Neural crest cell (in vitro differentiated cells): ENCODE measurements at regions not wholly inside any gene's neighbourhood (a gene's known extent, or its start where the extent isn't known, plus 50 kb on each side); places are given as distances from the start of the nearest gene placed in this dataset.
"Not testable (repeated sequence)": the region's sequence is repeated elsewhere in the genome, so short reads cannot be mapped to it uniquely, and the experiment has no call there.

Experiments used
- DNase-seq: peaks from one replicate; pipeline ENCODE4 v3.0.0; 2021; ENCODE audit warnings: low read depth, mixed read lengths, low spot score
- H3K27ac Mint-ChIP-seq: one replicate; pipeline ENCODE4 v1.8.0; 2021; ENCODE audit warnings: mild to moderate bottlenecking, mixed read lengths; ENCODE audit not compliant: unreplicated experiment
- H3K27me3 Mint-ChIP-seq: 2 replicates; pipeline ENCODE4 v1.8.0; 2021; ENCODE audit warnings: low read depth, mild to moderate bottlenecking, mixed read lengths
- H3K36me3 Mint-ChIP-seq: 2 replicates; pipeline ENCODE4 v1.8.0; 2021; ENCODE audit warnings: low read depth, mild to moderate bottlenecking, mixed read lengths
- H3K4me1 Mint-ChIP-seq: 2 replicates; pipeline ENCODE4 v1.8.0; 2021; ENCODE audit warnings: mixed read lengths
- H3K4me3 Mint-ChIP-seq: one replicate; pipeline ENCODE4 v1.8.0; 2021; ENCODE audit warnings: mild to moderate bottlenecking, mixed read lengths
- H3K9me3 Mint-ChIP-seq: 2 replicates; pipeline ENCODE4 v1.8.0; 2021; ENCODE audit warnings: mixed read lengths
- CTCF ChIP-seq: fragments of 200-600 bp; sonication (generic); conservative IDR thresholded peaks from 2 replicates; pipeline ENCODE4 v1.5.0; 2021; ENCODE audit warnings: antibody characterized with exemption, mild to moderate bottlenecking

- Mint-ChIP-seq H3K27ac (no peak overlapping the region), H3K27me3 (no peaks in the 10 kb centered on the region), H3K36me3 (peaks cover 7% of the 10 kb centered on the region), H3K4me3 (no peak overlapping the region), H3K9me3 (peaks cover 7% of the 10 kb centered on the region), H3K4me1 (no peaks in the 10 kb centered on the region)
- no peak for DNase-seq
- no peak for TF ChIP-seq CTCF
Measured at GRCh38 chr2:67103157-67103556, 294.0 kb upstream of the ETAA1 start.

- H3K27ac Mint-ChIP-seq = no peak overlapping the region
- H3K27me3 Mint-ChIP-seq = no peaks in the 10 kb centered on the region
- no peaks in the 10 kb centered on the region for H3K4me1 Mint-ChIP-seq
- TF ChIP-seq CTCF = no peak
- H3K9me3 Mint-ChIP-seq = peaks cover 5% of the 10 kb centered on the region
- no peak overlapping the region for H3K4me3 Mint-ChIP-seq
- peaks cover 5% of the 10 kb centered on the region for H3K36me3 Mint-ChIP-seq
- DNase-seq = no peak
Measured at GRCh38 chr2:67108231-67108630, 288.9 kb upstream of the ETAA1 start.

- TF ChIP-seq CTCF = no peak
- Mint-ChIP-seq H3K27ac (no peak overlapping the region), H3K4me1 (peaks cover 8% of the 10 kb centered on the region), H3K27me3 (no peaks in the 10 kb centered on the region), H3K4me3 (no peak overlapping the region), H3K36me3 (peaks cover 8% of the 10 kb centered on the region), H3K9me3 (peaks cover 7% of the 10 kb centered on the region)
- DNase-seq = no peak
Measured at GRCh38 chr2:67124531-67124930, 272.6 kb upstream of the ETAA1 start.

GRCh38 chr2:67130531-67131256 is 266.4 kb upstream of the ETAA1 start:
- DNase-seq = no peak
- no peaks in the 10 kb centered on the region for H3K9me3 Mint-ChIP-seq
- H3K36me3 Mint-ChIP-seq = no peaks in the 10 kb centered on the region
- H3K4me3 Mint-ChIP-seq = no peak overlapping the region
- peak overlapping the region; percentile 1 for H3K27ac Mint-ChIP-seq
- H3K4me1 Mint-ChIP-seq = peaks cover 19% of the 10 kb centered on the region
- H3K27me3 Mint-ChIP-seq = no peaks in the 10 kb centered on the region
- TF ChIP-seq CTCF = no peak

- TF ChIP-seq CTCF = no peak
- Mint-ChIP-seq H3K4me1 (peaks cover 16% of the 10 kb centered on the region), H3K27ac (no peak overlapping the region), H3K36me3 (no peaks in the 10 kb centered on the region), H3K4me3 (no peak overlapping the region), H3K27me3 (no peaks in the 10 kb centered on the region), H3K9me3 (no peaks in the 10 kb centered on the region)
- DNase-seq = no peak
Measured at GRCh38 chr2:67131257-67131609, 265.9 kb upstream of the ETAA1 start.

GRCh38 chr2:67132441-67132940 is 264.6 kb upstream of the ETAA1 start:
- not testable (repeated sequence) for DNase-seq, H3K36me3 Mint-ChIP-seq, H3K27ac Mint-ChIP-seq, H3K4me3 Mint-ChIP-seq, H3K9me3 Mint-ChIP-seq, H3K27me3 Mint-ChIP-seq
- peaks cover 11% of the 10 kb centered on the region for H3K4me1 Mint-ChIP-seq
